Sigmoid colon (tissue), 6 donors: ENCODE measurements at regions not wholly inside any gene's neighbourhood (a gene's known extent, or its start where the extent isn't known, plus 50 kb on each side); places are given as distances from the start of the nearest gene placed in this dataset.

Source experiments
- DNase-seq: peaks from one replicate; pipeline ENCODE4 v3.0.0-alpha.2; 2019
- H3K27ac ChIP-seq, 4 donors: fragments of 200-600 bp; sonication (generic); one replicate each; pipeline ENCODE4 v1.5.1; 2016 to 2019; ENCODE audit warnings: mild to moderate bottlenecking in 1 of 4
- H3K27me3 ChIP-seq, 3 donors: fragments of 200-600 bp; sonication (generic); one replicate each; pipeline ENCODE4 v1.5.1; 2019; ENCODE audit warnings: mild to moderate bottlenecking in 1 of 3
- H3K36me3 ChIP-seq, 4 donors: fragments of 200-600 bp; sonication (generic); one replicate each; pipeline ENCODE4 v1.5.1; 2016 to 2019
- H3K4me1 ChIP-seq, 4 donors: fragments of 200-600 bp; sonication (generic); one replicate each; pipeline ENCODE4 v1.5.1; 2017 to 2019
- H3K4me3 ChIP-seq, 4 donors: fragments of 200-600 bp; sonication (generic); one replicate each; pipeline ENCODE4 v1.5.1; 2017 to 2019; ENCODE audit warnings: mild to moderate bottlenecking in 2 of 4, moderate library complexity in 1 of 4
- H3K9me3 ChIP-seq, 4 donors: fragments of 200-600 bp in 3 of 4; sonication (generic) in 3 of 4; one replicate each; pipeline versions ENCODE4 v1.5.1 to v1.6.1; 2013 to 2019
- EP300 ChIP-seq, 4 donors: sonication (generic); formaldehyde crosslinking; IDR thresholded peaks; one replicate each; pipeline ENCODE4 v1.6.1; 2017; ENCODE audit warnings: antibody characterized with exemption in 4 of 4
- POLR2A ChIP-seq, 2 donors: fragments of 450-650 bp; IDR thresholded peaks; one replicate each; pipeline ENCODE4 v1.6.1; 2016; ENCODE audit warnings: antibody characterized with exemption in 2 of 2, mild to moderate bottlenecking in 2 of 2, moderate library complexity in 2 of 2
- POLR2AphosphoS5 ChIP-seq, 4 donors: sonication (generic); formaldehyde crosslinking; IDR thresholded peaks; one replicate each; pipeline ENCODE4 v1.6.1; 2017; ENCODE audit warnings: antibody characterized with exemption in 4 of 4
- WGBS, 2 donors: extraction: QIAGEN DNeasy Blood & Tissue Kit; methylation state at CpG; one replicate each; pipeline ENCODE4 v1.1.7; 2013; 5-methylcytosine and 5-hydroxymethylcytosine counted together
- intact Hi-C: fragments of 100-400 bp; cut with DNase I; formaldehyde crosslinking; loops from one replicate; pipeline ENCODE4 v1.15.1; 2023
- TF ChIP-seq, protein P1 (sequence below), 4 experiments: fragments of 450-650 bp in 3 of 4; fragments of 200-600 bp in 1 of 4; IDR thresholded peaks; one replicate each; pipeline ENCODE4 v1.5.1; 2016 to 2019; ENCODE audit warnings: antibody characterized with exemption in 4 of 4, mild to moderate bottlenecking in 3 of 4, moderate library complexity in 2 of 4
- donor health status: healthy with polysubstance abuse.
- donor health status: healthy.

DNA sequence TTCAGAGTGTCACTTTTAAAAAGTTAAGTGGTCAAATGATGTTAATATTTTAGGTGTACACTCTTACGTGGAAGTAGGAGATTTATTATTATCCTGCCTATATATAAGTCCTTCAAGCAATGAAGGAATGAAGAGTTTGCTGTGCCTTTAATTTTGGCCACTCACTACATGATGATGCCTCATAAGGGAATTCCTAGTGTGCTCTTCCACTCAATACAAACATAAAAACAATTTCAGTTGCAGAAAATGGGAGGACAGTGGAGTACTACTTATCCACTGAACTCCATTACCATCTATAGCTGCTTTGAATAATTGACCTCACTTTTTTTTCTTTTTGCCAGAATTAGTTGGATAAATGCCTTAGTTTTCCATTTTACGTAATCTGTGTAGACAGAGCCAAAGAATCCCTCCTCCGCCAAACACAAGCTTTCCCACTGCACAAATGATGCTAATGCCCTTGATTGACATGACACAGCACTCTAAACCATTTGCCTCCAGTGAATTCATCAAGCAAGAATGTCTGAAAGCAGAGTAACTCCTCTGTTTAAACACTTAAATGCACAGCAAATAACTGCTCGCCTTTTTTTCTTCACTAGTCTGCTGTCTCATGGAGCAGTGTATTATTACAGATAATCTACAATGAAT, 751.1 kb upstream of the FANCL start:
- no peak for DNase-seq
- WGBS, 2 donors, result 59 to 71% methylated on average over 4 of the region's 4 CpGs
- Histone ChIP-seq H3K4me1 (peaks cover 0 to 15% (median 4%) of the 10 kb centered on the region in 4 donors), H3K36me3 (no peaks in the 10 kb centered on the region), H3K27ac (no peak overlapping the region), H3K27me3 (no peaks in the 10 kb centered on the region), H3K9me3 (no peaks in the 10 kb centered on the region), H3K4me3 (no peak overlapping the region)
- TF ChIP-seq POLR2AphosphoS5 (IDR thresholded peaks at IDR 0.05) (no peak), EP300 (IDR thresholded peaks at IDR 0.05) (no peak), POLR2A (IDR thresholded peaks at IDR 0.05) (no peak)
- TF ChIP-seq, protein P1, sequence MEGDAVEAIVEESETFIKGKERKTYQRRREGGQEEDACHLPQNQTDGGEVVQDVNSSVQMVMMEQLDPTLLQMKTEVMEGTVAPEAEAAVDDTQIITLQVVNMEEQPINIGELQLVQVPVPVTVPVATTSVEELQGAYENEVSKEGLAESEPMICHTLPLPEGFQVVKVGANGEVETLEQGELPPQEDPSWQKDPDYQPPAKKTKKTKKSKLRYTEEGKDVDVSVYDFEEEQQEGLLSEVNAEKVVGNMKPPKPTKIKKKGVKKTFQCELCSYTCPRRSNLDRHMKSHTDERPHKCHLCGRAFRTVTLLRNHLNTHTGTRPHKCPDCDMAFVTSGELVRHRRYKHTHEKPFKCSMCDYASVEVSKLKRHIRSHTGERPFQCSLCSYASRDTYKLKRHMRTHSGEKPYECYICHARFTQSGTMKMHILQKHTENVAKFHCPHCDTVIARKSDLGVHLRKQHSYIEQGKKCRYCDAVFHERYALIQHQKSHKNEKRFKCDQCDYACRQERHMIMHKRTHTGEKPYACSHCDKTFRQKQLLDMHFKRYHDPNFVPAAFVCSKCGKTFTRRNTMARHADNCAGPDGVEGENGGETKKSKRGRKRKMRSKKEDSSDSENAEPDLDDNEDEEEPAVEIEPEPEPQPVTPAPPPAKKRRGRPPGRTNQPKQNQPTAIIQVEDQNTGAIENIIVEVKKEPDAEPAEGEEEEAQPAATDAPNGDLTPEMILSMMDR (IDR thresholded peaks at IDR 0.05), result no peak
- intact Hi-C loops, result no loop called here

DNA sequence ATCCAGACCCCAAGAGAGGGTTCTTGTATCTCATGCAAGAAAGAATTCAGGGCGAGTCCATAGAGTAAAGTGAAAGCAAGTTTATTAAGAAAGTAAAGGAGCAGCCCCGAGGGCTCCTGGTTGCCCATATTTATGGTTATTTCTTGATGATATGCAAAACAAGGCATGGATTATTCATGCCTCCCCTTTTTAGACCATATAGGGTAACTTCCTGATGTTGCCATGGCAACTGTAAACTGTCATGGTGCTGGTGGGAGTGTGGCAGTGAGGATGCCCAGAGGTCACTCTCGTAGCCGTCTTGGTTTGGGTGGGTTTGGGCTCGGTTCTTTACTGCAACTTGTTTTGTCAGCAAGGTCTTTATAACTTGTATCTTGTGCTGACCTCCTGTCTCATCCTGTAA, 750.2 kb upstream of the FANCL start:
- intact Hi-C loops, result no loop called here
- TF ChIP-seq EP300 (IDR thresholded peaks at IDR 0.05) (no peak), POLR2AphosphoS5 (IDR thresholded peaks at IDR 0.05) (no peak), POLR2A (IDR thresholded peaks at IDR 0.05) (no peak)
- TF ChIP-seq, protein P1 (IDR thresholded peaks at IDR 0.05), result no peak
- DNase-seq, result no peak
- H3K36me3 ChIP-seq, result no peaks in the 10 kb centered on the region
- H3K9me3 ChIP-seq, result no peaks in the 10 kb centered on the region
- H3K4me3 ChIP-seq, result no peak overlapping the region
- no peak overlapping the region for H3K27ac ChIP-seq
- H3K4me1 ChIP-seq, result peaks cover 0 to 15% (median 4%) of the 10 kb centered on the region in 4 donors
- 57 to 70% methylated on average over 5 of the region's 5 CpGs for WGBS, 2 donors
- H3K27me3 ChIP-seq, result no peaks in the 10 kb centered on the region

DNA sequence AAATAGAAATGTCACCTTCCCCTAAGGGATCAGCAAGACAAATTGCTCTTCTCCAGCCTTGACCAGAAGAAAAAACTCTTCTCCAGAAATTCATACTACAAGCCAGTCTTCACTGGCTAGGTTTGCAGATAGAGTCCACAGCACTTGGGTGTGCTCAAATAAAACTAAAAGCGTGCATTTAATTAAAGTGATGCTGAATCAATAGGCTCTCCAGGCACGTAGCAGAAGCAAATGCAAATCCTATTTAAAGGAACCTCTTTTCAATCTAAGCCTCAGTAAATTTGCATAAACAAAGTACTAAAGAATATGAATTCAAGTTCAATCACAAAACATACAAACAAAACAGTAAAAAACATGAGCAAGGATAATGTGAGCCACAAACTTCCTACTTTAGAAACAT, 744.4 kb upstream of the FANCL start:
- intact Hi-C loops, result no loop called here
- Histone ChIP-seq H3K9me3 (no peaks in the 10 kb centered on the region), H3K4me1 (no peaks in the 10 kb centered on the region), H3K27me3 (no peaks in the 10 kb centered on the region), H3K36me3 (no peaks in the 10 kb centered on the region), H3K4me3 (no peak overlapping the region), H3K27ac (no peak overlapping the region)
- TF ChIP-seq POLR2A (IDR thresholded peaks at IDR 0.05) (no peak), EP300 (IDR thresholded peaks at IDR 0.05) (no peak), POLR2AphosphoS5 (IDR thresholded peaks at IDR 0.05) (no peak)
- TF ChIP-seq, protein P1 (IDR thresholded peaks at IDR 0.05), result no peak
- WGBS, 2 donors, result 84 to 85% methylated on average over 2 of the region's 2 CpGs
- DNase-seq, result no peak

DNA sequence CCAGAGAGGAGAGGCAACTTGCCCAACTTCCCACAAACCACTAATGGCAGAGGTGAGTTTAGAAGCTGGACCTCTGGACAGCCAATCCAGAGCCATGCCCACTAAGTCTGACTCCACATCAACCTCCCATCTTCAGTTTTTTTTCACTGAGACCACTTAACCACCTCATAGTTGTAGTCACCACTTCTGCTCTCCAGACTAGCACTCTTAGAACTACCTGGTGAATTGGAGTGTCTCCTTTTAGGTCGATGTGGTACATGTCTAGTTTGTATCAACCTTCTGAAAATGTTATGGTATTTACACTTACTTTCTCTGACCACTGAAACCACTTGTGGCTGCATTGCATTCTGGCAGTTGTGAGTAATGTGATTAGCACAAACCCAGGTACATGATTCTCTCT, 743.6 kb upstream of the FANCL start:
- no peaks in the 10 kb centered on the region for H3K36me3 ChIP-seq
- H3K27ac ChIP-seq, result no peak overlapping the region
- no peaks in the 10 kb centered on the region for H3K9me3 ChIP-seq
- TF ChIP-seq EP300 (IDR thresholded peaks at IDR 0.05) (no peak), POLR2A (IDR thresholded peaks at IDR 0.05) (no peak), POLR2AphosphoS5 (IDR thresholded peaks at IDR 0.05) (no peak)
- TF ChIP-seq, protein P1 (IDR thresholded peaks at IDR 0.05), result no peak
- no peaks in the 10 kb centered on the region for H3K27me3 ChIP-seq
- WGBS, 2 donors, result 24 to 33% methylated on average over 1 of the region's 1 CpG
- no peak for DNase-seq
- no peak overlapping the region for H3K4me3 ChIP-seq
- no peaks in the 10 kb centered on the region for H3K4me1 ChIP-seq
- intact Hi-C loops, result no loop called here

DNA sequence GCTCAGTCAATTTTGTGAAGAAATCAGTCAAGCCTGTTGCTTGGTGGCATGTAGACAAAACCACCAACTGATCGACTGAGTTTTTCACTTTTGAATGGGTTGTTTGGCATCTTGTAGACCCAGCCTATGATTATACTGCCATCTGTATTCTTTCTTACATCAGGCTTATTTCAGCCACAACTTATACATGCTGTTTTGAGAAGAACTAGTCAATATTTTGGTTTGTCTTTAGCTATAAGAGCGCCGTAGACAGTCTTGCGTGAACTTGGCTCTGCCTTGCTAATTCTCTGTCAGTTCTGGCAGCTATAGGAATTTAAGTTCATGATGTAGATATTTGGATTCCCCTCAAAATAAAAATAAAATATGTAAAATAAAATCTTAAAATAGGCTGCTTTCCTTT, 742.0 kb upstream of the FANCL start:
- H3K27ac ChIP-seq, result no peak overlapping the region

More for the DNA sequence above, 742.0 kb upstream of the FANCL start:
- no peaks in the 10 kb centered on the region for H3K27me3 ChIP-seq
- TF ChIP-seq POLR2AphosphoS5 (IDR thresholded peaks at IDR 0.05) (no peak), EP300 (IDR thresholded peaks at IDR 0.05) (no peak), POLR2A (IDR thresholded peaks at IDR 0.05) (no peak)
- TF ChIP-seq, protein P1 (IDR thresholded peaks at IDR 0.05), result no peak
- intact Hi-C loops, result no loop called here
- no peak for DNase-seq
- 93% methylated on average over 4 of the region's 4 CpGs for WGBS, 2 donors
- H3K4me3 ChIP-seq, result no peak overlapping the region
- H3K36me3 ChIP-seq, result no peaks in the 10 kb centered on the region
- no peaks in the 10 kb centered on the region for H3K4me1 ChIP-seq
- no peaks in the 10 kb centered on the region for H3K9me3 ChIP-seq
